ENCODE measurements at regions not wholly inside any gene's neighbourhood (a gene's known extent, or its start where the extent isn't known, plus 50 kb on each side); places are given as distances from the start of the nearest gene placed in this dataset.

DNA sequence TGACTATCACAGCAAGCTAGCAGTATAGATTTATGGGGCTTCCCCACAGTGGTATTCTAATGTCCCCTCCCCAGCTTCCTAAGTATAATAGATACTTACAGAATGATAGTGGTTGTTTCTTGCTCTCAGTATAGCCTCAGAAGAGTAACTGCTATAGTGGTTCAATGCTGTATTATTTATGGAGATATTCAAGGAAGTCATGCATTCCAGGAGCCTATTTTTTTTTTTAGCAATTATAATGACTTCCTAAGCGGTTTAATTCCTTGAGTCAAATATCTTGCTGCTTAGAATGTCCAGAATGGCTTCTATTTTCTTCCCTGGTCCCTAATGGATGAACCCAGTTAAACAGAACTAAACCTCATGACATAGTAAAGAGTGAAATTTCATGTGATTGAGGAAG is 451.5 kb upstream of the SEMA3D start:
- no peak overlapping the region for H3K27ac Mint-ChIP-seq
- DNase-seq = no peak
- TF ChIP-seq, protein P1, sequence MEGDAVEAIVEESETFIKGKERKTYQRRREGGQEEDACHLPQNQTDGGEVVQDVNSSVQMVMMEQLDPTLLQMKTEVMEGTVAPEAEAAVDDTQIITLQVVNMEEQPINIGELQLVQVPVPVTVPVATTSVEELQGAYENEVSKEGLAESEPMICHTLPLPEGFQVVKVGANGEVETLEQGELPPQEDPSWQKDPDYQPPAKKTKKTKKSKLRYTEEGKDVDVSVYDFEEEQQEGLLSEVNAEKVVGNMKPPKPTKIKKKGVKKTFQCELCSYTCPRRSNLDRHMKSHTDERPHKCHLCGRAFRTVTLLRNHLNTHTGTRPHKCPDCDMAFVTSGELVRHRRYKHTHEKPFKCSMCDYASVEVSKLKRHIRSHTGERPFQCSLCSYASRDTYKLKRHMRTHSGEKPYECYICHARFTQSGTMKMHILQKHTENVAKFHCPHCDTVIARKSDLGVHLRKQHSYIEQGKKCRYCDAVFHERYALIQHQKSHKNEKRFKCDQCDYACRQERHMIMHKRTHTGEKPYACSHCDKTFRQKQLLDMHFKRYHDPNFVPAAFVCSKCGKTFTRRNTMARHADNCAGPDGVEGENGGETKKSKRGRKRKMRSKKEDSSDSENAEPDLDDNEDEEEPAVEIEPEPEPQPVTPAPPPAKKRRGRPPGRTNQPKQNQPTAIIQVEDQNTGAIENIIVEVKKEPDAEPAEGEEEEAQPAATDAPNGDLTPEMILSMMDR (IDR thresholded peaks at IDR 0.05) = no peak
- no peaks in the 10 kb centered on the region for H3K4me1 Mint-ChIP-seq
- no peak overlapping the region for H3K4me3 Mint-ChIP-seq
- no peaks in the 10 kb centered on the region for H3K36me3 Mint-ChIP-seq (ENCODE audit: low read depth)
- H3K9me3 Mint-ChIP-seq = no peaks in the 10 kb centered on the region
- peaks cover 4% of the 10 kb centered on the region for H3K27me3 Mint-ChIP-seq (ENCODE audit: low read depth, poor library complexity)

DNA sequence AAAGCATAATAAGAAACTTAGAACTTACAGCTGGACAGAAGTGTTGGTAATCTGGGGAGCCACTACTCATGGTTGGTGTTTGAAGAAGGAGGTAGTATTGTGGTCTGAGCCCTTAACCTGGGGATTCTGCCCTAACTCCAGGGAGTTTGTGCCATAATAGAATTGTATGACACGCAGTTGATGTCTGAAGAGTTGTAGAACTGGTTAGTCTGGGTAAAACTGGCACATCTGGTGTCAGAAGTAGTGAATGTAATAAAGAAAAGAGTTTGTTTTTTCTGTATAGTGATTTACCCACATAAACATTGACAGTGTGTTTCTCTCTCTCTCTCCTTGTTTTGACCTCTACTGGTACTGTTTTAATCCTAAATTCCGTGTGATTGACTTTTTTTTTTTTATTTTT is 448.1 kb upstream of the SEMA3D start:
- no peaks in the 10 kb centered on the region for H3K27me3 Mint-ChIP-seq (ENCODE audit: low read depth, poor library complexity)
- H3K4me1 Mint-ChIP-seq = peaks cover 8% of the 10 kb centered on the region
- TF ChIP-seq, protein P1 (IDR thresholded peaks at IDR 0.05) = no peak
- no peak overlapping the region for H3K4me3 Mint-ChIP-seq
- H3K36me3 Mint-ChIP-seq (ENCODE audit: low read depth) = no peaks in the 10 kb centered on the region
- no peak overlapping the region for H3K27ac Mint-ChIP-seq
- no peak for DNase-seq
- H3K9me3 Mint-ChIP-seq = no peaks in the 10 kb centered on the region

DNA sequence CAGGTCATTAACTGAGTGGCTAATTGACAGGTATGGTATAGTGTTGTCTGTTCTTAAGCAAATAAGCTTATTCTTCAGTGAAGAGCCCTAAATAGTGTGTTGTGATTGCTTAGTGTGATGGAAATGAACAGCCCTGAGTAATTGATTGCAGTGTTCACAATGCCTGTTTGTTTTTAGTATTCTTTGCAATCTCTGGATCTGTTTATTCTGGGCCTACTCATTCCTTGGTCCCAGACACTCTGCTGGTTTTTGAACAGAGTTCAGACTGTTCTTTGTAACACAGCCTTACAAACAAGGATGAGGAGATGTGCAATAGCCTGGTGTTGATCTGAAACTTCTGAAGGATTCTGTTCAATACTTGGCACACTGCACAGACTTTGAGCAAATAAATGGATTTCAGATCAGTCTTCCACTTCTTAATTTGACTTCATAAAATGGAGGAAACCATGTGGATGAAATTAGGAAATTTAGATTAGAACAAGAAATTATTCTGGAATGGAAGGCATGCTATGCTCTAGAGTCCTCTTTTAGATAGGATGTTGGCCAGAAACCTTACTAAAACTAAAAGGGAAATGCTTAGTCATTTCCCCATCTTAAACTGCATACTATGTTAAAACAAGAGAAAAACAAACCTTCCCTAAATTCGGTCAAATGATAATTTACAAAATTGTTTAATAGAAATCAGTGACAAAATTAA is 444.2 kb upstream of the SEMA3D start:
- TF ChIP-seq, protein P1 (IDR thresholded peaks at IDR 0.05) = no peak
- DNase-seq = no peak
- no peaks in the 10 kb centered on the region for H3K36me3 Mint-ChIP-seq (ENCODE audit: low read depth)
- H3K9me3 Mint-ChIP-seq = no peaks in the 10 kb centered on the region
- peak overlapping the region; percentile 48 for H3K27ac Mint-ChIP-seq
- peaks cover 8% of the 10 kb centered on the region for H3K4me1 Mint-ChIP-seq
- no peak overlapping the region for H3K4me3 Mint-ChIP-seq
- H3K27me3 Mint-ChIP-seq (ENCODE audit: low read depth, poor library complexity) = no peaks in the 10 kb centered on the region

DNA sequence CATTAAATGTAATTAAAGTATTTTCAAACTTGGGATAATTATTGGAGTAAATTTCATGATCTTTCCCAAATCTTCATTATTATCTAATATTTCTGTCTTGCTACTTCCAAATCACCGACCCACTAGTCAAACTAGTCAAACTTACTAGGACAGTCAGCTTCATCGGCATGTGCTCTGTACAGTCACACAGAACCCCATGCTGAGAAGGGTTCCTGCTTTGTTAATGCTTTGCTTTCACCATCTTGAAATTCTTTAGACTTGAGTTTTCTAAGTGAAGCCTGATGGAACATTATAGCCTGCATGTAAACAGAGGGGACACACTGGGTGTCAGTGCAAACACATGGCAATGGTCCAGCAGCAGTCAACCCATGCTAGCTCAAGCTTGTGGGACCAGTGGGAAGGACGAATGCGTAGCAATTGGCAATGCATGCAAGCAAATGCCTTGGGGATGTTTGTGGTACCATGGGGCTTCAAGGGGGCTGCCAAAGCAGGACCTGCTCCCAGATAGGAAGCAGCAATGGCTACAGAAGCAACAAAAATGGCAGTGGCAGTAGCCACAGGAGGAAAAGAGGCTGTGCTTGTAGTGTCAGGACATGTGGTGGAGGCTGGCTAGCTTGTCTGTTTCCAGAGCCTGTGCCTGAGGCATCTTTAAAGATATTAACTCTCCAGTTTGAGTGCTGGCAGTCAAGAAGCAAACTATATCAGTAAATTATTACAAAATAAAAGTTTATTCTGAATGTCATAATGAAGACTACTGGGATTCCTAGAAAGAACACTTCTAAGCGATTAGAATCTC is 441.1 kb upstream of the SEMA3D start:
- peaks cover 3% of the 10 kb centered on the region for H3K9me3 Mint-ChIP-seq
- no peak for DNase-seq
- no peak overlapping the region for H3K4me3 Mint-ChIP-seq
- peaks cover 8% of the 10 kb centered on the region for H3K4me1 Mint-ChIP-seq
- H3K27ac Mint-ChIP-seq = no peak overlapping the region
- TF ChIP-seq, protein P1 (IDR thresholded peaks at IDR 0.05) = no peak
- no peaks in the 10 kb centered on the region for H3K36me3 Mint-ChIP-seq (ENCODE audit: low read depth)
- H3K27me3 Mint-ChIP-seq (ENCODE audit: low read depth, poor library complexity) = no peaks in the 10 kb centered on the region

DNA sequence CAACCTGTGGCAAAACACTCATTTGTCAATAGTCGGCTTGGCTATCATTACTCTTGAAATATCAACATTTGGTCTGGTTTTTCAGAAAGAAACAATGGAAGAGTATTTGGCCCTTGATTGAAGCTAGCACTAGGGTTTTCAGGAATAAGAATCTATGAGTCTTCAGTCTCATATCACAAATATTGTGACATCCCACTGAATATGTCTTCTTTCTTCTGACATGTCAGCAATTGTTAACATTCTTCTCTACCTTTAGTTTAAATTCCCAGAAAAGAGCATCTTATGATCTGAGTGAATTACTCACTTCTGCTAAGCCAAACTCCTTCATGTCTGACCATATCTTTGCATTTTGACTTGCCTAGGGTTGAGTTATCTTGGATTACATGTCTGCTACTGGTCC is 435.2 kb upstream of the SEMA3D start:
- TF ChIP-seq, protein P1 (IDR thresholded peaks at IDR 0.05) = no peak
- H3K4me3 Mint-ChIP-seq = no peak overlapping the region
- H3K27ac Mint-ChIP-seq = no peak overlapping the region
- H3K36me3 Mint-ChIP-seq (ENCODE audit: low read depth) = no peaks in the 10 kb centered on the region
- peaks cover 3% of the 10 kb centered on the region for H3K27me3 Mint-ChIP-seq (ENCODE audit: low read depth, poor library complexity)
- no peak for DNase-seq
- no peaks in the 10 kb centered on the region for H3K4me1 Mint-ChIP-seq
- H3K9me3 Mint-ChIP-seq = peaks cover 3% of the 10 kb centered on the region

Measured in nephron progenitor cell (in vitro differentiated cells).